ENCODE measurements at regions not wholly inside any gene's neighbourhood (a gene's known extent, or its start where the extent isn't known, plus 50 kb on each side); places are given as distances from the start of the nearest gene placed in this dataset.

DNA sequence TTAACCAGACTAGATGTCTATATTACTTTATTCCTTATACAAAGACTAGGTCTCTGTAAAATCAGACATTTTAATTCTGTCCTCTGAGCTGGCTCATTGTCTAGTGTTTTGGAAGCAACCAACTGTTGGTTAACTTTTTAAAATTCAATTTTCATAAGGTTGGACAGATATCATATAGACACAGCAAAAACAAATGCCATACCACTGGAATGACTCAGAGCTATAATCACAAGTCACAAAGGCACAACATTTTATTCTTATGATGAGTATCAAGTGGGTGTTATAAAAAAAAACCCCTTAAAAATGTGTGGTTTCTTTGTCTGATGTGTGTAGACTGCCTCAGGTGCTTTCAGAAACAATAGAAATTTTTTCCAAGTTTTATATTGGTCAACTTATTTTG lies 296.2 kb upstream of the MARCKS start:
- Mint-ChIP-seq H3K9me3 (no peaks in the 10 kb centered on the region), H3K27me3 (ENCODE audit: low read depth) (no peaks in the 10 kb centered on the region), H3K4me3 (no peak overlapping the region), H3K36me3 (ENCODE audit: low read depth) (no peaks in the 10 kb centered on the region), H3K27ac (no peak overlapping the region), H3K4me1 (ENCODE audit: low read depth) (no peaks in the 10 kb centered on the region)

DNA sequence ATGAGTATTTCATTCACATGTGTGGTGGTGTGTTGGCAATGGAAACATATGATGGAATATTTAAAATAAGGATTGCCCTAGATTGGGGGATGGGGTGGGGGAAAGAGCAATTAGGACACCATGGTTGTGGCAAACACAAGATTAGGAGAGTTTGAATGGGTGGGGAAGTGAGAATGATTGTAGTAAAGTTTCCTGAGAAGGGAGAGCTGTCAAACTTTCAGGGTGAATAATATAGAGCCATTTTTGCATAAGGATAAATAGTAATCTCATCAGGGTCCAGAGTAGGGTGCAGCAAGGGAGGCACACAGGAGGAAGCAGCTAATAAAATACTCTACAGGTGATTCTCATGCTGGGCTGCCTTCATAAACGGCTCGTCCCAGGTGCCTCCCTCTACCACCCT lies 294.9 kb upstream of the MARCKS start:
- H3K27me3 Mint-ChIP-seq (ENCODE audit: low read depth) = no peaks in the 10 kb centered on the region
- no peak overlapping the region for H3K27ac Mint-ChIP-seq
- no peaks in the 10 kb centered on the region for H3K4me1 Mint-ChIP-seq (ENCODE audit: low read depth)
- H3K36me3 Mint-ChIP-seq (ENCODE audit: low read depth) = no peaks in the 10 kb centered on the region
- H3K9me3 Mint-ChIP-seq = no peaks in the 10 kb centered on the region
- no peak overlapping the region for H3K4me3 Mint-ChIP-seq

GRCh38 chr6:113564371-113565171 lies 292.6 kb upstream of the MARCKS start:
- Mint-ChIP-seq H3K36me3 (ENCODE audit: low read depth) (no peaks in the 10 kb centered on the region), H3K4me3 (no peak overlapping the region), H3K4me1 (ENCODE audit: low read depth) (no peaks in the 10 kb centered on the region), H3K9me3 (no peaks in the 10 kb centered on the region), H3K27me3 (ENCODE audit: low read depth) (no peaks in the 10 kb centered on the region), H3K27ac (no peak overlapping the region)

DNA sequence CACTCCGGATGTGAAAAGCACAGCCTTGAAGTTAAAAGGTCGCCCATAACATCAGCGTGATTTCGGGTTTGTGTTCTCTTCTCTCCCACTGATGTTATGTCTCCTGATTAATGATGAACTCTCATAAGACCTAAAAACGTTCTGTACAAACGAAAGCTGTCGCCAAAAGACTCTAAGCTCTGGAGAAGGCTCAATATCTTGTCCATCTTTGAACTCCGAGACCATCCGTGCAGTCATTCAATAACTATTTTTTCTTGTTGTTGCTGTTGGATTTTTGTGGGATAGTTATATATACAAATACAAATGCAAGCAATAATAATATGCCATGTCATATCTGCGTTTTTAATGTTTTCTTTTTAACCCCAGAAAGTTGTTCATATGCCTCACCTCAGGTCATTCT lies 291.8 kb upstream of the MARCKS start:
- Mint-ChIP-seq H3K27me3 (ENCODE audit: low read depth) (no peaks in the 10 kb centered on the region), H3K36me3 (ENCODE audit: low read depth) (no peaks in the 10 kb centered on the region), H3K27ac (no peak overlapping the region), H3K4me3 (no peak overlapping the region), H3K9me3 (no peaks in the 10 kb centered on the region), H3K4me1 (ENCODE audit: low read depth) (no peaks in the 10 kb centered on the region)

- Mint-ChIP-seq H3K36me3 (ENCODE audit: low read depth) (no peaks in the 10 kb centered on the region), H3K27ac (no peak overlapping the region), H3K27me3 (ENCODE audit: low read depth) (no peaks in the 10 kb centered on the region)
These were observed 287.0 kb upstream of the MARCKS start for GRCh38 chr6:113570161-113570560.

GRCh38 chr6:113570641-113571040 lies 286.5 kb upstream of the MARCKS start:
- Mint-ChIP-seq H3K36me3 (ENCODE audit: low read depth) (no peaks in the 10 kb centered on the region), H3K4me1 (ENCODE audit: low read depth) (no peaks in the 10 kb centered on the region), H3K27ac (no peak overlapping the region), H3K27me3 (ENCODE audit: low read depth) (no peaks in the 10 kb centered on the region), H3K9me3 (no peaks in the 10 kb centered on the region), H3K4me3 (no peak overlapping the region)

More at GRCh38 chr6:113570161-113570560, 287.0 kb upstream of the MARCKS start:
- Mint-ChIP-seq H3K9me3 (no peaks in the 10 kb centered on the region), H3K4me3 (no peak overlapping the region), H3K4me1 (ENCODE audit: low read depth) (no peaks in the 10 kb centered on the region)

DNA sequence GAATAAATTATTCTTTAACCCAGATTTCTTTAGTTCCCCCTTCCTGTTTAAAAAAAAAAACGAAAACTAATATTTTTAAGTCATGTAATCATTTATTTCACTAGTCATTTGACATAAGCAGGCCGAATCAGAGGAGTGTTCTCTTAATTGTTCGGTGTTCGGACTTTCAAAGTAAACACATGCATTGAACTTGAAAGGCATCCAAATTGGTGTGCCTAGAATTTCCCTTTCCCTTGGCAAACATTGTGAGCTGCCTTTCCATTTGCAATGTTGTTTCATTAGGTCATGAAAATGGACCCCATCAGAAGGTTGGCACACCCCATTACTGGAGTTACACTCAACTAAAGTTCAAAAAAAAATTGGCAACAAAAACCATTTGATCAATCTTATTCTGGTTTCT lies 283.0 kb upstream of the MARCKS start:
- Mint-ChIP-seq H3K4me1 (ENCODE audit: low read depth) (no peaks in the 10 kb centered on the region), H3K36me3 (ENCODE audit: low read depth) (no peaks in the 10 kb centered on the region), H3K9me3 (no peaks in the 10 kb centered on the region), H3K4me3 (no peak overlapping the region), H3K27ac (no peak overlapping the region), H3K27me3 (ENCODE audit: low read depth) (no peaks in the 10 kb centered on the region)

- H3K36me3 Mint-ChIP-seq (ENCODE audit: low read depth) = no peaks in the 10 kb centered on the region
- no peaks in the 10 kb centered on the region for H3K4me1 Mint-ChIP-seq (ENCODE audit: low read depth)
- H3K27me3 Mint-ChIP-seq (ENCODE audit: low read depth) = no peaks in the 10 kb centered on the region
- H3K9me3 Mint-ChIP-seq = no peaks in the 10 kb centered on the region
- H3K27ac Mint-ChIP-seq = no peak overlapping the region
- H3K4me3 Mint-ChIP-seq = no peak overlapping the region
These were observed 280.8 kb upstream of the MARCKS start for GRCh38 chr6:113576310-113576709.

DNA sequence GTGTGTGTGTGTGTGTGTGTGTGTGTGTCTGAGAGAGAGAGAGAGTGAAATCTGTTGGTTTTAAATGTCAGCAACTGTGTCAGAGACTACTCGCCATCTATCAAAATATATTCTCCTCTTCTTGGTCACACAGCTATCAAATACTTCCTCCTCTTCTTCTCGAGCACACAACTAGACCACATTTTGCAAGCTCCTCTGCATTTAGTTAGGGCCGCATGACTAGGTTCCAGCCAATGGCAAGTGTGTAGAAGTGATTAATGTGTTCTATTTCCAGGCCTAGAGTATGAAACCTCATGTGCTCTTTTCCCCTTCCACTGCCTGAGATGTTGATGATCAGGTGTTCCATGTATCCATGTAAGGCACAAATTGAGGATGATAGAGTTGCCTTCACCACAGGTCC lies 278.5 kb upstream of the MARCKS start:
- Mint-ChIP-seq H3K27ac (no peak overlapping the region), H3K36me3 (ENCODE audit: low read depth) (no peaks in the 10 kb centered on the region), H3K9me3 (no peaks in the 10 kb centered on the region)

DNA sequence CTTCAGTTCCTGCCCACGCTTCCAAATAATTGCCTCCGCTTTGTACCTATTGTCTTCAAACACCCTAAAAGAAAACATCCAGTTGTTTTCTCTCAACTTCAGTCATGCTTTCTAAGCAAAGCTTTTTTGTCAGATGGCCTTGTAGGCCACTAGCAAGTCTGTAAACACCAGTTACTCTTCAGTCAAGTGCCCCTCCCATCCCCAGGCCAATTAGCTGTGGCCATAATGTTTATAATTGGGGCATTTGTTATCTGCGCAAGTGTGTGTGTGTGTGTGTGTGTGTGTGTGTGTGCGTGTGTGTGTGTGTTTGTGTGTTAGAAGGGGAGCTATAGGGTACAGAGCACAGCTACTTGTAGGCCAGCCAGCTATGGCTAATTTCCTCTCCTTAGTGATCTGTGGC lies 272.4 kb upstream of the MARCKS start:
- H3K27me3 Mint-ChIP-seq (ENCODE audit: low read depth) = no peaks in the 10 kb centered on the region
- H3K36me3 Mint-ChIP-seq (ENCODE audit: low read depth) = no peaks in the 10 kb centered on the region
- no peak overlapping the region for H3K4me3 Mint-ChIP-seq
- H3K9me3 Mint-ChIP-seq = no peaks in the 10 kb centered on the region
- H3K27ac Mint-ChIP-seq = no peak overlapping the region
- H3K4me1 Mint-ChIP-seq (ENCODE audit: low read depth) = no peaks in the 10 kb centered on the region

More for the DNA sequence above, 278.5 kb upstream of the MARCKS start:
- no peak overlapping the region for H3K4me3 Mint-ChIP-seq
- no peaks in the 10 kb centered on the region for H3K27me3 Mint-ChIP-seq (ENCODE audit: low read depth)
- H3K4me1 Mint-ChIP-seq (ENCODE audit: low read depth) = no peaks in the 10 kb centered on the region

DNA sequence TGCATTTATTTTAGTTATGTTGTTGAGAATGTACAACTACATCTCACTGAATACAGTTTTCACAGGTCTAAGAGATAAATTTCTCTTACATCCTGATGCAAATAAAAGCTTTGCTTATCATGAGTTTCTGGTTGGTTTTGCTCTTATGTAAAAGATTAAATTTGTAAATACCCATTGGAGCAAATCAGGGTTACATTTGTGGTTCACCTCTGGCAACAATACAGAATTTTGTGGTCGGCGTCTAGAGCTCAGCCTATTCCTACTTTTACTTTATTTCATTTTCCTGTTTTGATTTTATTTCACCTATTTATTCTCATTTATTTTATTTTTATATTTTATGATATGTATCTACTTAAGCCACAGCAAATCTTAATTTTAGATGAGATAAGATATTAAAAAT lies 271.9 kb upstream of the MARCKS start:
- Mint-ChIP-seq H3K36me3 (ENCODE audit: low read depth) (no peaks in the 10 kb centered on the region), H3K4me1 (ENCODE audit: low read depth) (no peaks in the 10 kb centered on the region), H3K27ac (no peak overlapping the region), H3K27me3 (ENCODE audit: low read depth) (no peaks in the 10 kb centered on the region), H3K9me3 (no peaks in the 10 kb centered on the region), H3K4me3 (no peak overlapping the region)

DNA sequence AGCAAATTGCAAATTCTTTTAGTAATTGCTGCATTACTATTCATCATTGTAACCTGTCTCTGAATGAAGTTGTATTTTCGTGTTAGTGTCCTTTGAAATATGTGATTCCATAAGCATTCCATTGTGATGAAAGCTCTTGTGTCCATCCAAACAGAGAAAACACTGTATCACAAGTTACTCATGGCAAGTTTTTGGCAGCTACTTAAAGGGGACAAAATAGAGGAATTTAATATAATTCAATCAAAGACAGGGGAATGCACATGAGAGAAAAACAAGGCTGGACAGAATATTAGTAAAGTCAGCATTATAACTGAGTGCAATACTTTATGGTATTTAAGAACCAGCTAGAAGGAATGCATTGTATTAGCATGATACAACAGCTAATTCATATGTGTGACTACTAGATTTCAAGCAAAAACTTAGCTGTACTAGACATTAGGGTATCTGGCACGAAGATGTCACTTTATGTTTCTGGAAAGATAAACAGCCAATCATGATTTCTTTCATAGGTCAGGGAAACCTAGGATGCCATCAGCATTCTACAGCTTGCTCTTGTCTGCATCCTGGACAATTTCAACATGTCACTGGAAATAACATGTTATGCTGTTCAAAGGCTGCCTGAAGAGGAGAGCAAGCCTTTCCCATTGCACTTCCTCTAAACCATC lies 270.6 kb upstream of the MARCKS start:
- H3K36me3 Mint-ChIP-seq (ENCODE audit: low read depth) = no peaks in the 10 kb centered on the region
- no peak overlapping the region for H3K27ac Mint-ChIP-seq
- no peaks in the 10 kb centered on the region for H3K9me3 Mint-ChIP-seq
- H3K4me3 Mint-ChIP-seq = no peak overlapping the region
- H3K27me3 Mint-ChIP-seq (ENCODE audit: low read depth) = no peaks in the 10 kb centered on the region
- H3K4me1 Mint-ChIP-seq (ENCODE audit: low read depth) = no peaks in the 10 kb centered on the region

DNA sequence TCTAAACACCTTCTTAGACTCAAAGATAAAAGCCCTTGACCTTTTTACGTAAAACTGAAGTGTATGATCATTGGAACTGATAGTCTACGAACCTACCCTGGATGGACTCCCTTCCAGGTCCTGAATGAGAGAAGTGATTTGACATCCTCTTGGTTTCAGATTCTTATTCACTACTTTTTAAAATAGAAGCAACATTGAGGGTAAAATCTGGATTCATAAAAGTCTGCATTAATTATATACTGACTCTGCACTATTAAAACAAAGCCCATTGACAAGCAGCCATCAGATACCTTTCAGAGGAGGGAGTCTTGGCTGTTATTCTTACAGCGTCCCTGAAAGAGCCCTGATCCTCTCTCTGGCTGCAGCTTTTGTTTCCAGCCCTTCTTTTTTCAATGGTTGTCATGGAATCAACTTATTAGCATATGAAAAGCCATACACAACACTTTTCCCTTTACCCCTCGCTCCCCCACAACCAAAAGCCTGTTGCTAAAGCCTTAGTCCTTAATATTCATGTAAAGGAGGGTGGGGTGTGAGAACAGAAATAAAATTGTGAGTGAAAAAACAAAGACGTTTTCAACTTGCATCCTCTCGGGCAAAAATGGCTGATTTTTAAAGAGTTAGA lies 270.0 kb upstream of the MARCKS start:
- H3K27me3 Mint-ChIP-seq (ENCODE audit: low read depth) = no peaks in the 10 kb centered on the region
- H3K4me3 Mint-ChIP-seq = no peak overlapping the region
- H3K27ac Mint-ChIP-seq = no peak overlapping the region
- H3K9me3 Mint-ChIP-seq = no peaks in the 10 kb centered on the region
- no peaks in the 10 kb centered on the region for H3K36me3 Mint-ChIP-seq (ENCODE audit: low read depth)
- H3K4me1 Mint-ChIP-seq (ENCODE audit: low read depth) = no peaks in the 10 kb centered on the region

GRCh38 chr6:113588646-113589045 lies 268.5 kb upstream of the MARCKS start:
- Mint-ChIP-seq H3K27ac (no peak overlapping the region), H3K27me3 (ENCODE audit: low read depth) (no peaks in the 10 kb centered on the region), H3K4me1 (ENCODE audit: low read depth) (no peaks in the 10 kb centered on the region), H3K4me3 (no peak overlapping the region), H3K9me3 (no peaks in the 10 kb centered on the region), H3K36me3 (ENCODE audit: low read depth) (no peaks in the 10 kb centered on the region)

Measured in T-helper 1 cell treated with Interleukin-12 subunit alpha and Interleukin-12 subunit beta and Interleukin-4 antibody, amounts not matched to agents 30 μg/mL and 1 μg/mL, for 36 hours (primary cell).